GM18870 (cell line): ENCODE measurements at regions not wholly inside any gene's neighbourhood (a gene's known extent, or its start where the extent isn't known, plus 50 kb on each side); places are given as distances from the start of the nearest gene placed in this dataset.

Experiments used
- ATAC-seq: cut with Tn5 transposase; IDR thresholded peaks from one replicate; pipeline ENCODE4 v1.9.1; 2021; ENCODE audit warnings: moderate library complexity; ENCODE audit not compliant: unreplicated experiment

DNA sequence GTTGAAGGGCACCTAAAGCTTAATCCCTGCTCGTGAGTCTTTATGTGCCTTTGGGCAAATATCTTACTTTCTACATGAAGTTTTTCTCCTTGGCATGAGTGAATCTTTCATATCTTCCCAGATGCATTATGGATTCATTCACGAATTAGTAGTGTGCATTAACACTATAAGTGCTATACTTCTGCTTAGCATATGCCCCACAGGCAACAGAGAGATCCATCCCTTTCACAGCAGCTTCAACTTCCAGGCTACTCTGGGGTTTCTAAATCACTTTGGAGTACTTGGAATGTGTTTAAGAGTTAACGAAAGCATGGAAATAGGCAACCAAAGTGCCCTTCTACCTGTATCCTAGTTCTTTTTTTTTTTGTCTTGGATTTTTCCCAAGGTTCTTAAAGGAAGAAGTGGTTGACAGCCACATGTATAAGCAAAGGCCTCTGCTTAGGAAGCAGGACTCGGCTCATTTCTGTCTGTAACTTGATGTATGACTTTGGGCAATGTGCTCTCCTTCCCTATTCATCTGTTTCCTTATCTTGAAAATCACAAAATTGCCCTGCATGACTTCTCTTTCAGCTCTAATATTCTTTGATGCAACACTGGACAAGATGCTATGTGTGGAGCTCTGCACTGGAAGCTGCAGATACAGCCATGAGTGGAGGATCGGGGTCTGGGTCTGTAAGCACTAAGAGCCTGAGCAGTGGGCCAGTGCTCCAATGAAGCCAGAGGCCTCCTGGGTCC is 54.5 kb upstream of the ME3 start:
- no peak for ATAC-seq

DNA sequence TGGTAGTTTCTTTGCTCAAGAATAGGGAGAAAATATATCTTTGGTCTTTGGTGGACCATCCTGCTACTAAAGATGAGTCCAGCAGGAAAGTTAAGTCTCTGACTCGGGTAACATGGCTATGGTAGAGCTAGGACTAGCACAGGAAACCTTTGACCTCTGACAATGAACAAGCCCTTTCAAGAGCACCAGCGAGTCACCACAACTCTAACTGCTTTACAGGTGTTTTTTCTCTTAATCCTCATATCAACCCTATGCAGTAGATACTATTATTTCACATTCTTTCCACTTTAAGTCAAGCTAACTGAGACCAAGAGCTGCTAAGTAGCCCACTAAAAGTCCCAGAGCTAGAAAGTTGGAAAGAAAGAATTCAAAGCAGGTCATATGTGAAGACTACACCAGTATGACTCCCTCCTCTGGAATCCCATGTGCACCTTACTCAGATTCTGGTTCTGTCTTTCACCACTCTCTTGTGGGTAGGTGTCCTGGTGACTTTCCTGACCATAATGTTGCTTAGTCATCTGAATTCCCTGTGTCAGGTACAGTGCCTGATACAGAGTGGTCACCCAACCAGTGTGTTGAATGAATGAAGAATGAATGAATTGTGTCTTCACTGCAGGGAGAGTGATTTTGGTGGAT is 53.8 kb upstream of the ME3 start:
- no peak for ATAC-seq

DNA sequence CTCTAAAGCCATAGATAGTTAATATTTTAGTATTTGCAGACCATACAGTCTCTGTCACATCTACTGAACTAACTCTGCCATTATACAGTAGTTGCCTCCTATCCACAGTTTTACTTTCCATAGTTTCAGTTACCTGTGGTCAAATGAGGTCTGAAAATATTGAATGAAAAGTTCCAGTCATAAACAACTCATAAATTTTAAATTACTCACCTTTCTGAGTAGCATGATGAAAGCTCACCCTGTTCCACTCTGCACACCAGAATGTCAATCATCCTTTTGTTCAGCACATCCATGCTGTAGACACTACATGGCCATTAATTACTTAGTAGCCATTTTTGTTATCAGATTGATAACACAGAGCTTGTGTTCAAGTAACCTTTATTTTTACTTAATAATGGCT is 51.7 kb upstream of the ME3 start:
- no peak for ATAC-seq

DNA sequence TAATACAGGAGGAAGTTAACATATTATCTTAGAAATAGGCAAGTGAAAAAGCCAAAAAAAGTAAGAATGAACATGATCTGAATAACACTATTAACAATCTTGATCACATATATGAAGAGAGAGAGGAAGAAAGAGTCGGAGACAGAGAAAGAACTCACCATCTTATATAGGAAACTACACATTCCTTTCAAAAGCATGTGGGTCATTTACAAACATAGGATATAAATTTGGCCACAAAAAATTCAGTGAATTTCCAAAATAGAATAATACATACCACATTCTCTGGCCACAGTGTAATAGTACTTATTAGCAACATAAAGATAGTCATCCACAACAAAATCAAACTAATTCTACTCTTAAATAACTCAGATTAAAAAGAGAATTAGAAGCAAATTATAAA is 50.9 kb upstream of the ME3 start:
- ATAC-seq = no peak

DNA sequence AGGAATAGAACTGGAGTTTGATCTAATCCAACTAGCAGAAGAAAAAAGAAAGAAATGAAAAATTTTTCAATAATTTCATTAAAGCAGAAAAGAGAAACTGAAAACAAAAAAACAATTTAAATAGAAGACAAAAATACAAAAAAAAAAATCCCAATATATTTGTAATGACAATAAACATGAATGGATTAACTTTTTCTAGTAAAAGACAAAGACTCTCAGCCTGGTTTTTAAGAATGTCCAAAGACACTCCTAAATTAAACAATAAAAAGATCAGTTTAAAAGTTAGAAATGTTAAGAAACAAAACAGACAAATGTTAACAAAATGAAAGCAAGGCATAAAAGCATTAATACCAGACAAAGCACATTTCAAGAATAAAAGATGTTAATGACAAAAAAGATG is 50.3 kb upstream of the ME3 start:
- no peak for ATAC-seq
